ENCODE measurements at regions not wholly inside any gene's neighbourhood (a gene's known extent, or its start where the extent isn't known, plus 50 kb on each side); places are given as distances from the start of the nearest gene placed in this dataset.

- TF ChIP-seq CTCF (IDR thresholded peaks at IDR 0.05) (no peak), POLR2A (IDR thresholded peaks at IDR 0.05) (no peak), POLR2AphosphoS5 (IDR thresholded peaks at IDR 0.05) (no peak)
Measured at GRCh38 chr12:60387356-60387755, 791.5 kb downstream of the SLC16A7 start.
